HG03565 (cell line): ENCODE measurements at regions not wholly inside any gene's neighbourhood (a gene's known extent, or its start where the extent isn't known, plus 50 kb on each side); places are given as distances from the start of the nearest gene placed in this dataset.

Source experiments
- ATAC-seq: cut with Tn5 transposase; IDR thresholded peaks from one replicate; pipeline ENCODE4 v1.9.1; 2021; ENCODE audit warnings: mild to moderate bottlenecking, moderate library complexity; ENCODE audit not compliant: unreplicated experiment

- no peak for ATAC-seq
These were observed 1174.6 kb downstream of the CDH9 start for GRCh38 chr5:25863811-25864210.

- no peak for ATAC-seq
These were observed 1176.1 kb downstream of the CDH9 start for GRCh38 chr5:25862276-25862675.

- no peak for ATAC-seq
These were observed 1180.4 kb downstream of the CDH9 start for GRCh38 chr5:25858019-25858418.

GRCh38 chr5:25851301-25851700 lies 1187.1 kb downstream of the CDH9 start:
- no peak for ATAC-seq

GRCh38 chr5:25850581-25850980 lies 1187.8 kb downstream of the CDH9 start:
- ATAC-seq: no peak

- ATAC-seq: no peak
These were observed 1189.1 kb downstream of the CDH9 start for GRCh38 chr5:25849270-25849669.

GRCh38 chr5:25823330-25823873 lies 1178.6 kb upstream of the CDH10 start:
- ATAC-seq: no peak
